Esophagus muscularis mucosa (tissue), 4 donors: ENCODE measurements at regions not wholly inside any gene's neighbourhood (a gene's known extent, or its start where the extent isn't known, plus 50 kb on each side); places are given as distances from the start of the nearest gene placed in this dataset.
"Not testable (repeated sequence)": the region's sequence is repeated elsewhere in the genome, so short reads cannot be mapped to it uniquely, and the experiment has no call there.

Experiments
- DNase-seq: peaks from one replicate; pipeline ENCODE4 v3.0.0-alpha.2; 2017; ENCODE audit errors: extremely low spot score
- H3K27ac ChIP-seq, 4 donors: fragments of 200-600 bp; sonication (generic); replicated peaks in 1 of 4; 1 replicate in 3 of 4; 2 replicates in 1 of 4; pipeline ENCODE4 v1.5.1; 2016 to 2019; ENCODE audit warnings: mild to moderate bottlenecking in 1 of 4
- H3K27me3 ChIP-seq, 4 donors: fragments of 200-600 bp; sonication (generic); one replicate each; pipeline versions ENCODE4 v1.5.1 to v1.6.0; 2016 to 2019
- H3K36me3 ChIP-seq, 4 donors: fragments of 200-600 bp; sonication (generic); one replicate each; pipeline ENCODE4 v1.5.1; 2016 to 2019
- H3K4me1 ChIP-seq, 4 donors: fragments of 200-600 bp; sonication (generic); one replicate each; pipeline ENCODE4 v1.5.1; 2016 to 2019
- H3K4me3 ChIP-seq, 4 donors: fragments of 200-600 bp; sonication (generic); 1 replicate in 2 of 4; 2 replicates in 2 of 4; pipeline ENCODE4 v1.5.1; 2016 to 2019; ENCODE audit warnings: mild to moderate bottlenecking in 4 of 4, moderate library complexity in 1 of 4
- H3K9me3 ChIP-seq, 4 donors: fragments of 200-600 bp; sonication (generic); 1 replicate in 3 of 4; 2 replicates in 1 of 4; pipeline ENCODE4 v1.5.1; 2016 to 2019
- EP300 ChIP-seq: sonication (generic); formaldehyde crosslinking; IDR thresholded peaks from one replicate; pipeline ENCODE4 v1.6.1; 2017; ENCODE audit warnings: antibody characterized with exemption
- POLR2A ChIP-seq: fragments of 450-650 bp; IDR thresholded peaks from one replicate; pipeline ENCODE4 v1.6.1; 2017; ENCODE audit warnings: antibody characterized with exemption, moderate library complexity, mild to moderate bottlenecking, low read depth
- POLR2AphosphoS5 ChIP-seq, 2 donors: sonication (generic); formaldehyde crosslinking; IDR thresholded peaks; one replicate each; pipeline ENCODE4 v1.6.1; 2017; ENCODE audit warnings: antibody characterized with exemption in 2 of 2
- WGBS: methylation state at CpG from one replicate; pipeline ENCODE4 v1.1.5; 2018; 5-methylcytosine and 5-hydroxymethylcytosine counted together
- intact Hi-C: fragments of 100-400 bp; cut with DNase I; formaldehyde crosslinking; loops from one replicate; pipeline ENCODE4 v1.15.1; 2023
- TF ChIP-seq, protein P1 (sequence below), 3 experiments: fragments of 200-600 bp in 2 of 3; fragments of 450-650 bp in 1 of 3; sonication (generic) in 2 of 3; IDR thresholded peaks; one replicate each; pipeline ENCODE4 v1.5.1; 2017 to 2019; ENCODE audit warnings: antibody characterized with exemption in 3 of 3, mild to moderate bottlenecking in 2 of 3, moderate library complexity in 1 of 3

DNA sequence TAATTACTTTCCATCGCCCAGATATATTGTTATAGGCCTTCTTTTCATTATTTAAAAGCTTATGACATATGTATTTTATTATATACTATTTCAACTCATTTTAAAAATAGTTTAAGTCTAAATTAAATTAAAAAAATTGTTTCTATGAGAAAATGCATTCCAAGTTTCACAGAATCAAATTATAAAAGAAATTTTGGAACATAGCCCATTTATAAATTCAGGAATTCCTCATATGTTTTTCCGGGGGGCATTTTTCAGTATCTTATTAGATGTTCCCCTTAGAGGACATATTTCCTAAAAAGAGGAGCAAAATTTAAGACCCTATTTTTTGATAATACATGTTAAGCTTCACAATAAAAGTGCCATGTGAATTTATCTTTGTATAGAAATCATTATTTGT lies 119.9 kb upstream of the ATP2B1 start:
- no peaks in the 10 kb centered on the region for H3K9me3 ChIP-seq
- H3K27me3 ChIP-seq, result no peaks in the 10 kb centered on the region
- no peak for DNase-seq
- no peaks in the 10 kb centered on the region for H3K4me1 ChIP-seq
- TF ChIP-seq POLR2A (no peak), POLR2AphosphoS5 (IDR thresholded peaks at IDR 0.05) (no peak), EP300 (no peak)
- TF ChIP-seq, protein P1, sequence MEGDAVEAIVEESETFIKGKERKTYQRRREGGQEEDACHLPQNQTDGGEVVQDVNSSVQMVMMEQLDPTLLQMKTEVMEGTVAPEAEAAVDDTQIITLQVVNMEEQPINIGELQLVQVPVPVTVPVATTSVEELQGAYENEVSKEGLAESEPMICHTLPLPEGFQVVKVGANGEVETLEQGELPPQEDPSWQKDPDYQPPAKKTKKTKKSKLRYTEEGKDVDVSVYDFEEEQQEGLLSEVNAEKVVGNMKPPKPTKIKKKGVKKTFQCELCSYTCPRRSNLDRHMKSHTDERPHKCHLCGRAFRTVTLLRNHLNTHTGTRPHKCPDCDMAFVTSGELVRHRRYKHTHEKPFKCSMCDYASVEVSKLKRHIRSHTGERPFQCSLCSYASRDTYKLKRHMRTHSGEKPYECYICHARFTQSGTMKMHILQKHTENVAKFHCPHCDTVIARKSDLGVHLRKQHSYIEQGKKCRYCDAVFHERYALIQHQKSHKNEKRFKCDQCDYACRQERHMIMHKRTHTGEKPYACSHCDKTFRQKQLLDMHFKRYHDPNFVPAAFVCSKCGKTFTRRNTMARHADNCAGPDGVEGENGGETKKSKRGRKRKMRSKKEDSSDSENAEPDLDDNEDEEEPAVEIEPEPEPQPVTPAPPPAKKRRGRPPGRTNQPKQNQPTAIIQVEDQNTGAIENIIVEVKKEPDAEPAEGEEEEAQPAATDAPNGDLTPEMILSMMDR (IDR thresholded peaks at IDR 0.05), result no peak
- no peaks in the 10 kb centered on the region for H3K36me3 ChIP-seq
- H3K4me3 ChIP-seq, result no peak overlapping the region
- H3K27ac ChIP-seq, result no peak overlapping the region
- 91% methylated on average over 2 of the region's 2 CpGs for WGBS
- intact Hi-C loops, result no loop called here

DNA sequence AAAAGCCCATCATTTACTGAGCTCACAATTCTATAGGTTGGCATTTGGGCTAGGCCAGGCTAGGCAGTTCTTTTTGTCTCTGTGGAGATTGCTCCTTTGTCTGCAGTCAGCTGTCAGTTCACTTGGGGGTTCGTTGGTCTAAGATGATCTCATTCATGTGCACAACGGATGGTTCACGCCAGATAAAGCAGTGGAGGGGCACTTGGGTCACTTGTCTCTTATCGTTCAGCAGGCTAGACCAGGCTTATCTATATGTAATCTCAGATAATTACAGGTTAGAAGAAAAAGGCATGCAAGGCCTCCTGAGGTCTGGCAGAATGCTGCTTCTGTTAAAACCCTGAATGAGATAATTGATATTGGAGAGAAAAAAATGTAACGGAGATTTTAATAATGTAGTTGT lies 119.0 kb upstream of the ATP2B1 start:
- no peak overlapping the region for H3K27ac ChIP-seq
- 91% methylated on average over 5 of the region's 5 CpGs for WGBS

DNA sequence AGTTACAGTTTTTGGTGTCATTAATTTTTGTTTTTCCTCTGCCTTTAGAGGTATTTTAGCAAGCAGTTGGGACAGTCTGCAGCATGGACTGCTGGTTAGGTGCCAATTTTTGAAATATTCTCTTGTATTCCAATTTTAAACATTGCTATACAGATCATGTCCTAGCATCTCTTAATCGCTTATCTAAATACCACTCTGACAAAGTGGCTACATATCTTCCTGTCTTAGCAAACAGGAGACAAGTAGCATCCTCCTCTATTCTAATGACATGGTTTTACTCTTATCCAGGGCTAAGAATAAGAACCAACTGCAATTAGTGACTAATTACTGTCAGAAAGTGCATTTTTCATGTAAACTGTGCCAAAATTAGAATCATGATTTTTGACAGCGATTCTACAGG lies 117.8 kb upstream of the ATP2B1 start:
- Histone ChIP-seq H3K9me3 (no peaks in the 10 kb centered on the region), H3K4me1 (no peaks in the 10 kb centered on the region), H3K36me3 (no peaks in the 10 kb centered on the region), H3K27ac (no peak overlapping the region), H3K4me3 (no peak overlapping the region), H3K27me3 (no peaks in the 10 kb centered on the region)
- no peak for DNase-seq
- 94% methylated on average over 2 of the region's 2 CpGs for WGBS
- intact Hi-C loops, result no loop called here
- TF ChIP-seq, protein P1 (IDR thresholded peaks at IDR 0.05), result no peak
- TF ChIP-seq EP300 (no peak), POLR2AphosphoS5 (IDR thresholded peaks at IDR 0.05) (no peak), POLR2A (no peak)

More for the DNA sequence above, 119.0 kb upstream of the ATP2B1 start:
- Histone ChIP-seq H3K27me3 (no peaks in the 10 kb centered on the region), H3K36me3 (no peaks in the 10 kb centered on the region), H3K4me1 (no peaks in the 10 kb centered on the region), H3K4me3 (no peak overlapping the region), H3K9me3 (no peaks in the 10 kb centered on the region)
- DNase-seq, result no peak
- no peak for TF ChIP-seq EP300
- TF ChIP-seq POLR2AphosphoS5 (IDR thresholded peaks at IDR 0.05), result no peak
- no peak for TF ChIP-seq POLR2A
- TF ChIP-seq, protein P1 (IDR thresholded peaks at IDR 0.05), result no peak
- intact Hi-C loops, result no loop called here

DNA sequence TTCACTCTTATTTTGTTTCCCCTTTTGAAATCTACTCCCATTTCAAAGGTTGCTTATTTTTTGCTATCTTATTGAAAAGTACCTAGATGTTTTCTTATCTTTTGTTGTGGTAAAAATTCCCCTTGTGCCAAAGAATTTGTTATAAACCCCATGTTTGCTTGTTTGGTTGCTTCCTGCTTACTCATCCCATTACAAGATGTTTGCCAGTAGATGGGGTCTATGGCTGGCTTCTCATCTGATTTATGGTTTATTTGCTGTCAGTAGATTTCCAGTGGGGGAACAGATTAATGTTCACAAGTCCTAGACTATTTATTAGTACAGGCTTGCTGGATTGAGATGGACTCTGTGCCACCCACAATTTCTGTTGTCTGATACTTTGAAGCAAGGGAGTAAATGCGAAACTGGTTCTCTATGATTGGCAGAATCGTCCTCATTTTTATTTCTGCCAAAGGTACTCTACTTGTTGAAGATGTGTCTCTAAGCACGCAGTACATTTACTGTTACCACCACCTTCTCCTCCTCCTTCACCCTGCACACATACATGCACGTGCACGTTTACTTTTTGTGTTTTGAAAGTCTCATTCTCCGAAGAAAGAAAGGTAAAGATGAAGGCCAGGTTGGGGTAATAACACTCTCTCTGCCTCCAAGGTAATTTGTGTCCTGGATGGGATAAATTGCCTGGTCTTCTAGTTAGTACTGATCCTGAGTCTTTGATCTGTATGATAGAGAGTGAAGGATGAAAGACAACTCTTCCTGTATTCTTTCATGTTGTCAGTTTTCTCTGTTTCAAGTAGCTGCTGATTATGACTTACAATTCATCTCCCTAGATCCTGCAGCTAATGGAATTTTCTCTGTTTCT lies 117.2 kb upstream of the ATP2B1 start:
- DNase-seq, result no peak
- Histone ChIP-seq H3K27me3 (no peaks in the 10 kb centered on the region), H3K4me3 (no peak overlapping the region), H3K36me3 (no peaks in the 10 kb centered on the region), H3K4me1 (no peaks in the 10 kb centered on the region), H3K9me3 (no peaks in the 10 kb centered on the region), H3K27ac (no peak overlapping the region)
- intact Hi-C loops, result no loop called here
- TF ChIP-seq EP300 (no peak), POLR2AphosphoS5 (IDR thresholded peaks at IDR 0.05) (no peak)
- WGBS, result 87% methylated on average over 6 of the region's 6 CpGs

DNA sequence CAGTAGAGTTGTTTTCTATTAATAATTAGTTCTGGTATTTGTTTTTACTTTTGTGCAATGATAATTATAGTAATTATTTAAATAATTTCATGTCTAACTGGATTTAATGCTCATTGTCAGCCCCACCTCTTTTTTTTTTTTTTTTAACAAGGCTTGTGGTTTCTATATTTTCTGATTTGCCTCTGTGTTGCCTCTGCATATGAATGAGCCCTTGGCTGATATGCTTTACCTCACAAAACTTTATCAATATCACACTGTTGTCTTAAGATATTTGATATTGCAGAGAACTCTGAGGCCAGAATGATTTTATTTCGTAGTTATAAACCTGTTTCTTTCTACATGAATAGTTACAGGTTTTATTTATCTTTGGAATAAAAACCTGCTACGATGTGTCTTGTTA lies 116.2 kb upstream of the ATP2B1 start:
- Histone ChIP-seq H3K27me3 (no peaks in the 10 kb centered on the region), H3K36me3 (no peaks in the 10 kb centered on the region), H3K9me3 (no peaks in the 10 kb centered on the region), H3K27ac (no peak overlapping the region), H3K4me1 (no peaks in the 10 kb centered on the region), H3K4me3 (no peak overlapping the region)
- no peak for DNase-seq
- intact Hi-C loops, result no loop called here
- TF ChIP-seq, protein P1 (IDR thresholded peaks at IDR 0.05), result no peak
- TF ChIP-seq EP300, result no peak
- no peak for TF ChIP-seq POLR2A
- TF ChIP-seq POLR2AphosphoS5 (IDR thresholded peaks at IDR 0.05), result no peak
- 87% methylated on average over 2 of the region's 2 CpGs for WGBS

DNA sequence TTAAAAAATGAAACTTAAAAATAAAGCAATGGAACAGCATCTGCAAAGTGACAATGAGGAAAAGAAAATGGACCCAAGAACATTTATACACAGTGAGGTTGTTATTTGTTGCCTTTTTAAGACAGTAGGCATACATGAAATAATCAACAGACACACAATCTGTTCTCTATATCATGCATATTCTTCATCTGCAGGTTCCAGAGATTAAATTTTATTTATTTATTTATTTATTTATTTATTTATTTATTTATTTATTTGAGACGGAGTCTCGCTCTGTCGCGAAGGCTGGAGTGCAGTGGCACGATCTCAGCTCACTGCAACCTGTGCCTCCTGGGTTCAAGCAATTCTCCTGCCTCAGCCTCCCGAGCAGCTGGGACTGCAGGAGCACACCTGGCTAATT lies 114.4 kb upstream of the ATP2B1 start:
- H3K4me3 ChIP-seq, H3K9me3 ChIP-seq, H3K36me3 ChIP-seq, H3K4me1 ChIP-seq, H3K27me3 ChIP-seq, H3K27ac ChIP-seq, intact Hi-C loops, DNase-seq: not testable (repeated sequence)
- WGBS, result over 99% methylated on average over 6 of the region's 6 CpGs
